Endothelial cell of umbilical vein (primary cell): ENCODE measurements at regions not wholly inside any gene's neighbourhood (a gene's known extent, or its start where the extent isn't known, plus 50 kb on each side); places are given as distances from the start of the nearest gene placed in this dataset.

Experiments
- BruUV-seq: library from RNA; stranded (reverse); fragments of 400-500 nt; replicated peaks from 2 replicates; lab custom pipeline; 2021; lab: Mats Ljungman, UMichigan
- CTCF ChIA-PET: fragments of 300-600, 350-600 bp; sonication (Branson Sonifier 250); formaldehyde crosslinking; loops from one replicate; lab custom pipeline; 2021; ENCODE audit warnings: antibody characterized with exemption, inconsistent platforms; lab: Charles Lee
- POLR2A ChIA-PET: fragments of 300-600, 350-600 bp; sonication (Branson Sonifier 250); formaldehyde crosslinking; loops from one replicate; lab custom pipeline; 2021; ENCODE audit warnings: antibody characterized with exemption, inconsistent platforms; lab: Charles Lee
- DNase-seq: peaks from one replicate; pipeline ENCODE4 v3.0.0-alpha.2; 2011; ENCODE audit warnings: low read depth, low spot score
- FAIRE-seq: peaks from 2 replicates; lab custom pipeline; 2011; peaks lifted over from hg19 to GRCh38; lab: Jason Lieb, UNC
- H2AFZ ChIP-seq: 2 replicates; pipeline ENCODE4 v1.6.0; 2012; ENCODE audit warnings: low read depth, low read length, control low read depth, inconsistent platforms
- H3K27ac ChIP-seq: 2 replicates; pipeline ENCODE4 v1.5.1; 2011; ENCODE audit warnings: low read depth, mild to moderate bottlenecking, control low read depth, low read length, moderate library complexity; ENCODE audit not compliant: insufficient read depth
- H3K27me3 ChIP-seq, 2 experiments: 2 replicates each; pipeline versions ENCODE4 v1.6.0 to v1.6.1; 2011; ENCODE audit warnings: low read length in 2 of 2, mixed read lengths in 1 of 2; ENCODE audit not compliant: control insufficient read depth in 2 of 2, insufficient read depth in 2 of 2
- H3K36me3 ChIP-seq, 2 experiments: 2 replicates in 1 of 2; 3 replicates in 1 of 2; pipeline ENCODE4 v1.5.1; 2011; ENCODE audit warnings: low read length in 2 of 2, mild to moderate bottlenecking in 1 of 2, moderate library complexity in 1 of 2; ENCODE audit not compliant: control insufficient read depth in 2 of 2, insufficient read depth in 2 of 2; ENCODE audit errors: extremely low read depth in 1 of 2
- H3K4me1 ChIP-seq: 3 replicates; pipeline ENCODE4 v1.5.1; 2011; ENCODE audit warnings: mild to moderate bottlenecking, low read length; ENCODE audit not compliant: control insufficient read depth, insufficient read depth; ENCODE audit errors: extremely low read depth
- H3K4me2 ChIP-seq: 2 replicates; pipeline ENCODE4 v1.6.1; 2011; ENCODE audit warnings: low read length, control low read depth, mixed read lengths; ENCODE audit not compliant: insufficient read depth
- H3K4me3 ChIP-seq, 3 experiments: fragments of 200-600 bp in 1 of 3; sonication (generic), shearing (Covaris generic) in 1 of 3; replicated peaks in 1 of 3; 2 replicates each; pipeline ENCODE4 v1.5.1; 2011 to 2016; ENCODE audit warnings: control low read depth in 3 of 3, low read length in 3 of 3, mild to moderate bottlenecking in 2 of 3, inconsistent platforms in 1 of 3, low read depth in 1 of 3, moderate library complexity in 1 of 3; ENCODE audit not compliant: insufficient read depth in 1 of 3
- H3K79me2 ChIP-seq: 2 replicates; pipeline ENCODE4 v1.6.0; 2012; ENCODE audit warnings: low read length, inconsistent platforms; ENCODE audit not compliant: control insufficient read depth, insufficient read depth
- H3K9ac ChIP-seq: replicated peaks from 2 replicates; pipeline ENCODE3; 2011; ENCODE audit warnings: low read length, control low read depth; ENCODE audit not compliant: insufficient read depth; ENCODE audit errors: extremely low read depth
- H3K9me1 ChIP-seq: replicated peaks from 3 replicates; pipeline ENCODE4 v1.6.0; 2011; ENCODE audit warnings: mild to moderate bottlenecking, low read length; ENCODE audit not compliant: control insufficient read depth, insufficient read depth; ENCODE audit errors: extremely low read depth
- H3K9me3 ChIP-seq: replicated peaks from 2 replicates; pipeline ENCODE4 v1.5.1; 2012; ENCODE audit warnings: low read length, inconsistent platforms; ENCODE audit not compliant: control insufficient read depth, insufficient read depth
- H4K20me1 ChIP-seq: replicated peaks from 2 replicates; pipeline ENCODE3; 2011; ENCODE audit warnings: mild to moderate bottlenecking, low read length; ENCODE audit not compliant: control insufficient read depth, insufficient read depth; ENCODE audit errors: extremely low read depth
- EZH2 ChIP-seq: IDR thresholded peaks from 2 replicates; pipeline ENCODE4 v1.6.1; 2012; ENCODE audit warnings: borderline replicate concordance, low read depth, mild to moderate bottlenecking, moderate library complexity, low read length, inconsistent platforms; ENCODE audit not compliant: severe bottlenecking
- FOS ChIP-seq: IDR thresholded peaks from 2 replicates; pipeline ENCODE4 v1.6.1; 2011; ENCODE audit warnings: mild to moderate bottlenecking, low read length, moderate library complexity, borderline replicate concordance; ENCODE audit not compliant: insufficient read depth
- GATA2 ChIP-seq: IDR thresholded peaks from 2 replicates; pipeline ENCODE4 v1.7.0; 2011; ENCODE audit warnings: low read depth, mild to moderate bottlenecking, moderate library complexity, mixed read lengths, low read length; ENCODE audit not compliant: insufficient read length, insufficient read depth
- JUN ChIP-seq: IDR thresholded peaks from 2 replicates; pipeline ENCODE4 v1.6.1; 2011; ENCODE audit warnings: borderline replicate concordance, low read depth; ENCODE audit not compliant: insufficient read length, insufficient read depth
- MAX ChIP-seq: IDR thresholded peaks from 2 replicates; pipeline ENCODE4 v1.6.1; 2011; ENCODE audit not compliant: insufficient read depth, insufficient read length
- MYC ChIP-seq: IDR thresholded peaks from one replicate; pipeline ENCODE4 v1.6.1; 2011; ENCODE audit warnings: mild to moderate bottlenecking, low read depth, low read length
- POLR2A ChIP-seq: IDR thresholded peaks from 2 replicates; pipeline ENCODE4 v1.6.1; 2012; ENCODE audit warnings: low read depth, mild to moderate bottlenecking, control low read depth, low read length
- POLR2AphosphoS5 ChIP-seq: IDR thresholded peaks from 2 replicates; pipeline ENCODE4 v1.6.1; 2012; ENCODE audit warnings: low read depth, mild to moderate bottlenecking, control low read depth, low read length, moderate library complexity; ENCODE audit not compliant: insufficient read depth
- dilution Hi-C: fragments of 300-500 bp; cut with MboI; formaldehyde crosslinking; loops from one replicate; pipeline ENCODE4 v1.15.0; 2019; ENCODE audit warnings: low sequenced_read_pairs; ENCODE audit not compliant: extremely low pct_ligation_motif_present
- intact Hi-C: fragments of 100-400 bp; cut with micrococcal nuclease; formaldehyde crosslinking; loops from one replicate; pipeline ENCODE4 v1.10.0; 2022
- TF ChIP-seq, protein P1 (sequence below), 2 donors: IDR thresholded peaks; 1 replicate in 1 of 2; 2 replicates in 1 of 2; pipeline ENCODE4 v1.5.1; 2011; ENCODE audit warnings: low read length in 2 of 2, mild to moderate bottlenecking in 2 of 2, moderate library complexity in 2 of 2, control low read depth in 1 of 2, inconsistent platforms in 1 of 2, low read depth in 1 of 2; ENCODE audit not compliant: insufficient read depth in 1 of 2; ENCODE audit errors: extremely low read depth in 1 of 2

DNA sequence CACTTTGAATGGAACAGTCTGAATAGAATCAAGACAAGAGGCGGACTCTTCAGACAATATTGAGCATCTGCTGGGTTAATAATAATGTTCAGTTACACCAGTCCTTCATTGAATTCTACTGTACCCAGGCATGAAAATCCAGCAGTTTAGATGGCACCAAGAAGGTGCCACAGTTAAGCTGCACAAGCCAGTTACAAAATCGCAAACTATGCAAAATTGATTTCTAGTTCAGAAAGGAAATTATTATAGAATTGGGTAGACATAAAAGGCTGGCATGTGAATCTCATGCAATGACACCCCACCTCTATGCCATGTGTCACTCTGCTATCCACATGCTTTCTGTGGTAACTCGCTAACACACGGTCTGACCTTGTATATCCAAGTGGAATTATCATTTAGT, 105.8 kb upstream of the VCX3A start:
- ChIA-PET CTCF (no interaction called here), POLR2A (no interaction called here)
- no peaks in the 10 kb centered on the region for H3K4me1 ChIP-seq
- TF ChIP-seq, protein P1, sequence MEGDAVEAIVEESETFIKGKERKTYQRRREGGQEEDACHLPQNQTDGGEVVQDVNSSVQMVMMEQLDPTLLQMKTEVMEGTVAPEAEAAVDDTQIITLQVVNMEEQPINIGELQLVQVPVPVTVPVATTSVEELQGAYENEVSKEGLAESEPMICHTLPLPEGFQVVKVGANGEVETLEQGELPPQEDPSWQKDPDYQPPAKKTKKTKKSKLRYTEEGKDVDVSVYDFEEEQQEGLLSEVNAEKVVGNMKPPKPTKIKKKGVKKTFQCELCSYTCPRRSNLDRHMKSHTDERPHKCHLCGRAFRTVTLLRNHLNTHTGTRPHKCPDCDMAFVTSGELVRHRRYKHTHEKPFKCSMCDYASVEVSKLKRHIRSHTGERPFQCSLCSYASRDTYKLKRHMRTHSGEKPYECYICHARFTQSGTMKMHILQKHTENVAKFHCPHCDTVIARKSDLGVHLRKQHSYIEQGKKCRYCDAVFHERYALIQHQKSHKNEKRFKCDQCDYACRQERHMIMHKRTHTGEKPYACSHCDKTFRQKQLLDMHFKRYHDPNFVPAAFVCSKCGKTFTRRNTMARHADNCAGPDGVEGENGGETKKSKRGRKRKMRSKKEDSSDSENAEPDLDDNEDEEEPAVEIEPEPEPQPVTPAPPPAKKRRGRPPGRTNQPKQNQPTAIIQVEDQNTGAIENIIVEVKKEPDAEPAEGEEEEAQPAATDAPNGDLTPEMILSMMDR (IDR thresholded peaks at IDR 0.05; ENCODE audit: extremely low read depth in 1 of 2, insufficient read depth in 1 of 2, low read depth in 1 of 2, low read length in 2 of 2), result no peak
- no peak for TF ChIP-seq POLR2A
- no peak overlapping the region for H2AFZ ChIP-seq
- no peaks in the 10 kb centered on the region for H3K9me1 ChIP-seq
- H3K4me3 ChIP-seq, result no peak overlapping the region
- no peak for FAIRE-seq
- dilution Hi-C loops, result no loop called here
- no peak overlapping the region for H3K9ac ChIP-seq
- no peaks in the 10 kb centered on the region for H4K20me1 ChIP-seq
- no peaks in the 10 kb centered on the region for H3K79me2 ChIP-seq
- H3K36me3 ChIP-seq, result no peaks in the 10 kb centered on the region
- DNase-seq, result no peak
- no peak overlapping the region for H3K4me2 ChIP-seq
- H3K9me3 ChIP-seq, result no peaks in the 10 kb centered on the region
- intact Hi-C loops, result no loop called here
- BruUV-seq, result no TSS peak
- H3K27ac ChIP-seq, result no peak overlapping the region
- no peaks in the 10 kb centered on the region for H3K27me3 ChIP-seq

GRCh38 chrX:6614506-6614905, 79.6 kb upstream of the VCX3A start:
- no peak for FAIRE-seq
- POLR2A ChIA-PET, result no interaction called here
- Histone ChIP-seq H3K4me1 (no peaks in the 10 kb centered on the region), H3K4me2 (no peak overlapping the region), H3K9me3 (peaks cover 1% of the 10 kb centered on the region), H3K36me3 (no peaks in the 10 kb centered on the region), H3K27me3 (no peaks in the 10 kb centered on the region), H4K20me1 (no peaks in the 10 kb centered on the region), H2AFZ (no peak overlapping the region), H3K27ac (no peak overlapping the region), H3K4me3 (no peak overlapping the region), H3K9ac (no peak overlapping the region), H3K79me2 (no peaks in the 10 kb centered on the region), H3K9me1 (no peaks in the 10 kb centered on the region)
- CTCF ChIA-PET, result no interaction called here
- no TSS peak for BruUV-seq
- DNase-seq, result no peak
- intact Hi-C loops (no loop called here), dilution Hi-C loops (no loop called here)
- TF ChIP-seq JUN (no peak), MYC (no peak), FOS (no peak), POLR2AphosphoS5 (no peak), POLR2A (no peak), EZH2 (no peak), GATA2 (no peak), MAX (no peak)
- TF ChIP-seq, protein P1 (IDR thresholded peaks at IDR 0.05; ENCODE audit: extremely low read depth in 1 of 2, insufficient read depth in 1 of 2, low read depth in 1 of 2, low read length in 2 of 2), result no peak
